HG03108 (cell line): ENCODE measurements at regions not wholly inside any gene's neighbourhood (a gene's known extent, or its start where the extent isn't known, plus 50 kb on each side); places are given as distances from the start of the nearest gene placed in this dataset.
"Not testable (repeated sequence)": the region's sequence is repeated elsewhere in the genome, so short reads cannot be mapped to it uniquely, and the experiment has no call there.

Experiments
- ATAC-seq: cut with Tn5 transposase; IDR thresholded peaks from one replicate; pipeline ENCODE4 v1.9.1; 2021; ENCODE audit warnings: moderate library complexity; ENCODE audit not compliant: unreplicated experiment

GRCh38 chr12:131430158-131430742, 280.6 kb upstream of the SFSWAP start:
- ATAC-seq = no peak

- ATAC-seq = not testable (repeated sequence)
These were observed 279.7 kb upstream of the SFSWAP start for GRCh38 chr12:131431126-131431655.

- no peak for ATAC-seq
These were observed 278.2 kb upstream of the SFSWAP start for GRCh38 chr12:131432532-131433260.

GRCh38 chr12:131434208-131435125, 276.4 kb upstream of the SFSWAP start:
- ATAC-seq = no peak

- ATAC-seq = no peak
These were observed 273.8 kb upstream of the SFSWAP start for GRCh38 chr12:131436922-131437705.

GRCh38 chr12:131437706-131438492, 273.0 kb upstream of the SFSWAP start:
- no peak for ATAC-seq

GRCh38 chr12:131438493-131438835, 272.4 kb upstream of the SFSWAP start:
- not testable (repeated sequence) for ATAC-seq

- no peak for ATAC-seq
These were observed 272.0 kb upstream of the SFSWAP start for GRCh38 chr12:131438881-131439280.

GRCh38 chr12:131439752-131440151, 271.1 kb upstream of the SFSWAP start:
- not testable (repeated sequence) for ATAC-seq

GRCh38 chr12:131440209-131441059, 270.5 kb upstream of the SFSWAP start:
- not testable (repeated sequence) for ATAC-seq

GRCh38 chr12:131441060-131441396, 269.9 kb upstream of the SFSWAP start:
- ATAC-seq = no peak

GRCh38 chr12:131441638-131442336, 269.1 kb upstream of the SFSWAP start:
- ATAC-seq = no peak

GRCh38 chr12:131442337-131442918, 268.5 kb upstream of the SFSWAP start:
- ATAC-seq = no peak

- ATAC-seq = no peak
These were observed 267.6 kb upstream of the SFSWAP start for GRCh38 chr12:131443019-131444000.

- no peak for ATAC-seq
These were observed 266.4 kb upstream of the SFSWAP start for GRCh38 chr12:131444220-131445164.
